H1 (cell line): ENCODE measurements at regions not wholly inside any gene's neighbourhood (a gene's known extent, or its start where the extent isn't known, plus 50 kb on each side); places are given as distances from the start of the nearest gene placed in this dataset.

Experiments
- CTCF ChIA-PET: fragments of 300-600 bp; sonication (Branson Sonifier 250); formaldehyde crosslinking; loops from one replicate; lab custom pipeline; 2021; ENCODE audit not compliant: partially characterized antibody; lab: Charles Lee
- POLR2A ChIA-PET: fragments of 300-600 bp; sonication (Branson Sonifier 250); formaldehyde crosslinking; loops from one replicate; lab custom pipeline; 2021; ENCODE audit warnings: inconsistent platforms; ENCODE audit not compliant: partially characterized antibody; lab: Charles Lee
- DNase-seq, 2 experiments: peaks; one replicate each; pipeline versions ENCODE4 v3.0.0 to v3.0.0-alpha.2; 2010 to 2022; ENCODE audit warnings: low spot score in 2 of 2, low read depth in 1 of 2, mixed read lengths in 1 of 2
- FAIRE-seq: peaks from 2 replicates; lab custom pipeline; 2011; peaks lifted over from hg19 to GRCh38; lab: Jason Lieb, UNC
- H2AFZ ChIP-seq: 2 replicates; pipeline ENCODE4 v1.8.1; 2012; ENCODE audit warnings: low read length, inconsistent platforms
- H2AK5ac ChIP-seq: 2 replicates; pipeline ENCODE4 v1.6.1; 2013; ENCODE audit warnings: low read depth, low read length
- H2BK120ac ChIP-seq: replicated peaks from 2 replicates; pipeline ENCODE3; 2013; ENCODE audit warnings: low read depth, low read length, inconsistent platforms
- H2BK12ac ChIP-seq: 2 replicates; pipeline ENCODE4 v1.6.1; 2013; ENCODE audit warnings: low read depth, low read length
- H2BK15ac ChIP-seq: 2 replicates; pipeline ENCODE4 v1.6.1; 2013; ENCODE audit warnings: low read length
- H2BK20ac ChIP-seq: 2 replicates; pipeline ENCODE4 v1.6.1; 2013; ENCODE audit warnings: low read length
- H2BK5ac ChIP-seq: 2 replicates; pipeline ENCODE4 v1.6.1; 2013; ENCODE audit warnings: low read depth, low read length
- H3K14ac ChIP-seq: 2 replicates; pipeline ENCODE4 v1.6.1; 2013; ENCODE audit warnings: inconsistent platforms; ENCODE audit not compliant: insufficient read length
- H3K18ac ChIP-seq: 2 replicates; pipeline ENCODE4 v1.6.1; 2013; ENCODE audit warnings: low read length; ENCODE audit errors: extremely low read depth
- H3K23ac ChIP-seq: 2 replicates; pipeline ENCODE4 v1.6.1; 2013; ENCODE audit warnings: inconsistent platforms; ENCODE audit not compliant: insufficient read length
- H3K23me2 ChIP-seq: 2 replicates; pipeline ENCODE4 v1.6.1; 2013; ENCODE audit warnings: low read depth, low read length
- H3K27ac ChIP-seq: 2 replicates; pipeline ENCODE4 v1.6.1; 2011; ENCODE audit warnings: low read depth, low read length, inconsistent platforms
- H3K27me3 ChIP-seq, 4 experiments: replicated peaks in 1 of 4; 1 replicate in 1 of 4; 2 replicates in 3 of 4; pipeline versions ENCODE4 v1.6.1 to v1.8.1; 2011 to 2013; ENCODE audit warnings: low read length in 3 of 4, mild to moderate bottlenecking in 3 of 4, inconsistent platforms in 2 of 4, mixed read lengths in 2 of 4, moderate library complexity in 1 of 4; ENCODE audit not compliant: control insufficient read depth in 3 of 4, insufficient read depth in 3 of 4; ENCODE audit errors: extremely low read depth in 1 of 4
- H3K36me3 ChIP-seq, 4 experiments: 2 replicates each; pipeline versions ENCODE4 v1.6.1 to v1.8.1; 2011 to 2013; ENCODE audit warnings: mild to moderate bottlenecking in 4 of 4, low read length in 3 of 4, moderate library complexity in 2 of 4, control low read depth in 1 of 4, inconsistent platforms in 1 of 4; ENCODE audit not compliant: insufficient read depth in 4 of 4, control insufficient read depth in 2 of 4
- H3K4ac ChIP-seq: replicated peaks from 2 replicates; pipeline ENCODE3; 2013; ENCODE audit warnings: low read length, low read depth, mixed read lengths, inconsistent platforms; ENCODE audit not compliant: insufficient read length
- H3K4me1 ChIP-seq, 4 experiments: replicated peaks in 1 of 4; 1 replicate in 1 of 4; 2 replicates in 3 of 4; pipeline versions ENCODE4 v1.6.1 to v1.8.1; 2011 to 2013; ENCODE audit warnings: low read length in 3 of 4, inconsistent platforms in 2 of 4, mixed read lengths in 1 of 4; ENCODE audit not compliant: insufficient read depth in 4 of 4, control insufficient read depth in 3 of 4
- H3K4me2 ChIP-seq, 2 experiments: 2 replicates each; pipeline versions ENCODE4 v1.6.1 to v1.8.1; 2011 to 2013; ENCODE audit warnings: low read depth in 2 of 2, low read length in 2 of 2, control low read depth in 1 of 2, inconsistent platforms in 1 of 2, mild to moderate bottlenecking in 1 of 2; ENCODE audit not compliant: insufficient read depth in 1 of 2
- H3K4me3 ChIP-seq, 4 experiments: fragments of 200-600, 300-600 bp in 1 of 4; sonication (generic), shearing (Covaris generic), sonication (Bioruptor Twin) in 1 of 4; 2 replicates each; pipeline versions ENCODE4 v1.5.1 to v1.8.1; 2011 to 2016; ENCODE audit warnings: low read length in 4 of 4, low read depth in 3 of 4, control low read depth in 2 of 4, inconsistent platforms in 2 of 4, mild to moderate bottlenecking in 2 of 4, mixed read lengths in 1 of 4, moderate library complexity in 1 of 4; ENCODE audit not compliant: insufficient read depth in 2 of 4; ENCODE audit errors: extremely low read depth in 1 of 4
- H3K56ac ChIP-seq: replicated peaks from 2 replicates; pipeline ENCODE3; 2013; ENCODE audit warnings: low read depth, mild to moderate bottlenecking, mixed read lengths, low read length, inconsistent platforms; ENCODE audit not compliant: insufficient read length
- H3K79me1 ChIP-seq: 2 replicates; pipeline ENCODE4 v1.6.1; 2013; ENCODE audit warnings: low read depth, low read length, control low read depth
- H3K79me2 ChIP-seq, 2 experiments: 2 replicates each; pipeline versions ENCODE4 v1.6.1 to v1.8.1; 2012 to 2013; ENCODE audit warnings: low read length in 2 of 2, mild to moderate bottlenecking in 2 of 2, inconsistent platforms in 1 of 2; ENCODE audit not compliant: insufficient read depth in 2 of 2, control insufficient read depth in 1 of 2
- H3K9ac ChIP-seq, 4 experiments: replicated peaks in 1 of 4; 1 replicate in 1 of 4; 2 replicates in 3 of 4; pipeline versions ENCODE4 v1.6.1 to v1.8.1; 2011 to 2013; ENCODE audit warnings: low read depth in 3 of 4, low read length in 3 of 4, control low read depth in 2 of 4, mild to moderate bottlenecking in 2 of 4, moderate library complexity in 2 of 4, inconsistent platforms in 1 of 4; ENCODE audit errors: extremely low read depth in 1 of 4
- H3K9me3 ChIP-seq, 2 experiments: 2 replicates each; pipeline versions ENCODE4 v1.6.1 to v1.8.1; 2012 to 2013; ENCODE audit warnings: mild to moderate bottlenecking in 2 of 2, moderate library complexity in 2 of 2, control low read depth in 1 of 2, inconsistent platforms in 1 of 2, low read depth in 1 of 2, low read length in 1 of 2, mixed read lengths in 1 of 2; ENCODE audit not compliant: insufficient read depth in 2 of 2
- H4K20me1 ChIP-seq, 2 experiments: replicated peaks in 1 of 2; 2 replicates each; pipeline versions ENCODE3 to v1.8.1; 2011 to 2013; ENCODE audit warnings: inconsistent platforms in 2 of 2, low read length in 2 of 2, mild to moderate bottlenecking in 1 of 2; ENCODE audit not compliant: insufficient read depth in 2 of 2, control insufficient read depth in 1 of 2
- H4K5ac ChIP-seq: 2 replicates; pipeline ENCODE4 v1.6.1; 2013; ENCODE audit warnings: low read length, low read depth, mixed read lengths, inconsistent platforms; ENCODE audit not compliant: insufficient read length
- H4K8ac ChIP-seq: 2 replicates; pipeline ENCODE4 v1.8.0; 2013; ENCODE audit warnings: mild to moderate bottlenecking, moderate library complexity, low read length, inconsistent platforms; ENCODE audit not compliant: insufficient read depth; ENCODE audit errors: extremely low read depth
- H4K91ac ChIP-seq: replicated peaks from 2 replicates; pipeline ENCODE3; 2013; ENCODE audit warnings: low read length, mixed read lengths, inconsistent platforms; ENCODE audit not compliant: insufficient read length
- BRCA1 ChIP-seq: IDR thresholded peaks from 2 replicates; pipeline ENCODE4 v1.6.1; 2012; ENCODE audit warnings: low read depth, low read length, improper control_type of control experiment
- CEBPB ChIP-seq: IDR thresholded peaks from 2 replicates; pipeline ENCODE4 v1.6.1; 2012; ENCODE audit warnings: low read depth, low read length
- CREB1 ChIP-seq: IDR thresholded peaks from 2 replicates; pipeline ENCODE4 v1.6.1; 2012; ENCODE audit warnings: inconsistent platforms
- JUN ChIP-seq: IDR thresholded peaks from 2 replicates; pipeline ENCODE4 v1.6.1; 2011; ENCODE audit warnings: low read depth, mild to moderate bottlenecking, improper control_type of control experiment, low read length
- JUND ChIP-seq: IDR thresholded peaks from 2 replicates; pipeline ENCODE4 v1.6.1; 2011; ENCODE audit warnings: mild to moderate bottlenecking, improper control_type of control experiment, low read length
- KDM5A ChIP-seq: fragments of 200-600 bp; IDR thresholded peaks from 2 replicates; pipeline ENCODE4 v1.7.1; 2012; ENCODE audit warnings: mild to moderate bottlenecking, low read length, inconsistent platforms, mixed read lengths
- NANOG ChIP-seq: IDR thresholded peaks from 2 replicates; pipeline ENCODE4 v1.6.1; 2011; ENCODE audit warnings: low read length, low read depth, mild to moderate bottlenecking, inconsistent platforms; ENCODE audit not compliant: insufficient read depth, poor library complexity, severe bottlenecking
- POLR2AphosphoS5 ChIP-seq: IDR thresholded peaks from 2 replicates; pipeline ENCODE4 v1.6.1; 2011; ENCODE audit warnings: low read depth, low read length
- RNF2 ChIP-seq: fragments of 200-900, 300-1000 bp; sonication (generic); IDR thresholded peaks from 2 replicates; pipeline ENCODE4 v1.7.1; 2016; ENCODE audit warnings: borderline replicate concordance, low read depth, mild to moderate bottlenecking, antibody characterized with exemption, low read length; ENCODE audit not compliant: poor library complexity, severe bottlenecking; ENCODE audit errors: missing control alignments
- RXRA ChIP-seq: IDR thresholded peaks from 2 replicates; pipeline ENCODE4 v1.6.1; 2011; ENCODE audit warnings: low read depth, mild to moderate bottlenecking, low read length, moderate library complexity; ENCODE audit not compliant: insufficient read depth
- SIN3A ChIP-seq, 2 experiments: IDR thresholded peaks in 1 of 2; conservative IDR thresholded peaks in 1 of 2; 2 replicates each; pipeline ENCODE4 v1.6.1; 2011 to 2012; ENCODE audit warnings: low read length in 2 of 2, improper control_type of control experiment in 1 of 2, low read depth in 1 of 2, mild to moderate bottlenecking in 1 of 2
- SRF ChIP-seq: IDR thresholded peaks from 2 replicates; pipeline ENCODE4 v1.6.1; 2011; ENCODE audit warnings: mild to moderate bottlenecking, low read depth, low read length, moderate library complexity
- ZNF274 ChIP-seq: IDR thresholded peaks from 2 replicates; pipeline ENCODE4 v1.7.0; 2012; ENCODE audit warnings: low read length, borderline replicate concordance; ENCODE audit errors: extremely low read depth

DNA sequence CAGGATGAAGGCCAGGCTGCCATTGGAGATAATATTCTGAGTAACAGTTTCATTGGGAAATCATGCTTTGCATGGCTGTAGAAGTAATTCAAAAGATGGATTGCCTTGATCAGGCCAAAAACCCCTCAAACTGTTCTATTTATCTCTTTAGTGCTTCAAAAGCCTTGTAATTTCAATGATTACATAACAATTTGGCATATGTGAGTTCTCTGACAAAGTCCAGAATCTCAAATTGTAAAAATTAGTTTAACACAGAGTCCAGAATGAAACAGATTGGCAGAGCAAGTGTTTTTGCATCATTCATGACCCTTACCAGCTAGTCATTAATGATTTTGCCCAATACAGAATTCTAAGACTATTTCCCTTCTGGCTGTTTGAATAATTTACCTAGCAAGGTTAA is 347.3 kb downstream of the SPRY1 start:
- ChIA-PET POLR2A (no interaction called here), CTCF (interaction anchor here (0.7 kb wide), 1 partner anchor 370 kb away, joined by 3 read pairs; no protein-coding TSS in a partner anchor)
- H3K79me2 ChIP-seq, result no peaks in the 10 kb centered on the region
- H3K23me2 ChIP-seq, result no peaks in the 10 kb centered on the region
- no peaks in the 10 kb centered on the region for H3K36me3 ChIP-seq
- no peak overlapping the region for H2BK5ac ChIP-seq
- no peaks in the 10 kb centered on the region for H3K4me1 ChIP-seq
- H4K5ac ChIP-seq, result no peak overlapping the region
- H3K14ac ChIP-seq, result no peak overlapping the region
- H4K20me1 ChIP-seq, result no peaks in the 10 kb centered on the region
- DNase-seq (no peak), FAIRE-seq (no peak)
- H3K4me2 ChIP-seq, result no peak overlapping the region
- no peak overlapping the region for H4K91ac ChIP-seq
- no peaks in the 10 kb centered on the region for H3K27me3 ChIP-seq
- no peak overlapping the region for H2BK12ac ChIP-seq
- no peak overlapping the region for H2AK5ac ChIP-seq
- no peak overlapping the region for H2BK15ac ChIP-seq
- H2AFZ ChIP-seq, result no peak overlapping the region
- H2BK120ac ChIP-seq, result no peak overlapping the region
- H3K4ac ChIP-seq, result no peak overlapping the region
- H3K56ac ChIP-seq, result no peak overlapping the region
- H3K18ac ChIP-seq, result no peak overlapping the region
- H3K27ac ChIP-seq, result no peak overlapping the region
- TF ChIP-seq JUN, result no peak
- TF ChIP-seq CEBPB, result no peak
- no peak for TF ChIP-seq KDM5A
- TF ChIP-seq BRCA1, result no peak
- TF ChIP-seq JUND, result no peak
- TF ChIP-seq NANOG, result no peak
- no peak for TF ChIP-seq SIN3A (conservative IDR thresholded peaks at IDR 0.05 in 1 of 2, IDR thresholded peaks at IDR 0.05 in 1 of 2; ENCODE audit: low read depth in 1 of 2, low read length in 2 of 2)
- TF ChIP-seq RNF2, result no peak
- TF ChIP-seq ZNF274, result no peak
- no peak for TF ChIP-seq RXRA
- no peak for TF ChIP-seq POLR2AphosphoS5
- no peak for TF ChIP-seq SRF
- no peak for TF ChIP-seq CREB1
- H3K23ac ChIP-seq, result no peak overlapping the region
- no peaks in the 10 kb centered on the region for H3K9me3 ChIP-seq
- no peak overlapping the region for H2BK20ac ChIP-seq
- H3K9ac ChIP-seq, result no peak overlapping the region
- H3K79me1 ChIP-seq, result no peaks in the 10 kb centered on the region
- H4K8ac ChIP-seq, result no peak overlapping the region
- H3K4me3 ChIP-seq, result no peak overlapping the region
